Astrocyte (in vitro differentiated cells and primary cell): ENCODE measurements at regions not wholly inside any gene's neighbourhood (a gene's known extent, or its start where the extent isn't known, plus 50 kb on each side); places are given as distances from the start of the nearest gene placed in this dataset.

Experiments used
- CTCF ChIP-seq: IDR thresholded peaks from 2 replicates; pipeline ENCODE4 v1.5.1; 2011; ENCODE audit warnings: low read depth, mild to moderate bottlenecking, inconsistent platforms, low read length, moderate library complexity; ENCODE audit not compliant: insufficient read depth
- EZH2 ChIP-seq: IDR thresholded peaks from 2 replicates; pipeline ENCODE4 v1.6.1; 2012; ENCODE audit warnings: mild to moderate bottlenecking, low read length, inconsistent platforms; ENCODE audit not compliant: insufficient read depth

- TF ChIP-seq CTCF (no peak), EZH2 (no peak)
Measured at GRCh38 chrX:128653524-128654060, 601.4 kb upstream of the ACTRT1 start.
